Hematopoietic multipotent progenitor cell treated with erythropoietin and hydrocortisone succinate and interleukin-3 and kit ligand, for 6 days (in vitro differentiated cells): ENCODE measurements at regions not wholly inside any gene's neighbourhood (a gene's known extent, or its start where the extent isn't known, plus 50 kb on each side); places are given as distances from the start of the nearest gene placed in this dataset.
A peak's percentile ranks its signal among the peaks of the same experiment; 100 is the strongest.

Experiments used
- DNase-seq: peaks from one replicate; pipeline ENCODE4 v3.0.0-alpha.2; 2015

GRCh38 chr2:58914733-58915505 is 673.8 kb upstream of the FANCL start:
- DNase-seq = no peak

DNA sequence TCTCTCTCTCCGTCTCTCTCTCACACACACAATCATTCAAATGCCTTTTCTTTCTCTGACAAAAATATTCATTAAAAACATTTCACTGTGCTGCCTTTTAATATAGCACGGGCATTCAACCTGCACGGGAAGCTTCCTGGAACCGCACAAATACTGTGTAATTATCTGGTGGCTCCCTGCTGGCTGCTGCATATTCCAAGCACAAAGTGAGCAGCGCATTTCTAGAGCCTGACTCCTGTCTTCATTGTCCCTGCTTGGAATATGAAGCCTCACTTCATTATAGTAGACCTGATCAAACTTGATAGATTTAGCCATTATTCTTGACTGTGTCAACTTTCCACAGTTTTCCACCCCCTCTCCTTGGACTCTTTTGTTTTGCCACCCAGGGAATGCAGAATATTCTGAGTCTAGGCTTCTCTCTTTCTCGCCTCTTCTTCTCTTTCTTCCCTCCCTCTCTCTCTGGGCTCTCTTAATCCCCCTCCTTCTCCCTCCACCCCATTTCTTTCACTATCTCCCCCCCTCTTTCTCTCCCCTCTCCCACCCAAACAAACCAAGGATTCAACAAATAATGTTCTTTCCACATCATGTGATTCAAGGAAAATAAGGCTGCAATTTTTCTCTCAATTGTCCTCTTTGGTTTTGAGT is 672.1 kb upstream of the FANCL start:
- DNase-seq = no peak

DNA sequence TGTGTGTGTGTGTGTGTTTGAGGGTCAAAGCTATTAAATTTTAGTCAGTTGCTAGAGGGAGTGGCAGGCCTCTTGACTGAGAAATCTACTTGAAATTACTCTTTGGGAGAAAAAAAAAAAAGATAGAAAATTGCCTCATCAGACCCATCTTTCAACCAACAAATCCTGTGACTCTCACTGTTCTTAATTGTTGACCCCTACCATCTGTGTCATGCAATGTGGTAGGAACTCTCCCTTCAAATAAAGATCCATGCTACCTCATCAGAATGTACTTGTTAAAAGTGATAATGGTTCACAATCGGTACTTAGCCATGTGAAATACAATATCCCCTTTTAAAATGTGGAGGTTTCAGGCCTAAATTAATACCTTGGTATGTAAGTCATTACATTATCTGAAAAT is 670.8 kb upstream of the FANCL start:
- no peak for DNase-seq

DNA sequence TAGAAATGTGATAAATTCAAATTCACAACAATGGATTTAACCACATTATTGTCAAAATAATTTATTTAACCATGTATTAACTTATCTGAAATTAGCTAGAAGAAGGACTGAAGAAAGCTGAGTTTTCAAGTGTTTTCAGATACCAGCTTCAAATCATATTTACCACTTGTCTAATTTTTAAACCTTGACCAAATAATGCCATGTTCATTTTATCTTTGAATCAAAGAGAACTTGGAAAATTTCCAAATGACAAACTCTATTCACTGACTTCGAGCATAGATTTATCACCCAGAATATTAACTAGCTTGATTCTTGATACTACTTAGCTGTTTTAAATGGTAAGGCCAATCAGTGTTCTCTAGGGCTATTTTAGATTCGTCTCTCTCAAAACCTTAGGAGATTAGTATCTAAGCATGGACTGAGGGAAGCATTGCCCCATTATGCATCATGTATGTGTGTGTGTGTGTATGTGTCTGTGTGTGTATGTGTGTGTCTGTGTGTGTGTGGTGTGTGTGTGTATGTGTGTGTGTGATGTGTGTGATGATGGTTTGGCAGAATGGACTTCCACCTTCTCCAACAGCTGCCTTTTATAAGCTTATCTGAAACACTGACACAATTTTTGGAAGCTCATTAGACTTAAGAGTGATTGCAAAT is 667.5 kb upstream of the FANCL start:
- DNase-seq = no peak

DNA sequence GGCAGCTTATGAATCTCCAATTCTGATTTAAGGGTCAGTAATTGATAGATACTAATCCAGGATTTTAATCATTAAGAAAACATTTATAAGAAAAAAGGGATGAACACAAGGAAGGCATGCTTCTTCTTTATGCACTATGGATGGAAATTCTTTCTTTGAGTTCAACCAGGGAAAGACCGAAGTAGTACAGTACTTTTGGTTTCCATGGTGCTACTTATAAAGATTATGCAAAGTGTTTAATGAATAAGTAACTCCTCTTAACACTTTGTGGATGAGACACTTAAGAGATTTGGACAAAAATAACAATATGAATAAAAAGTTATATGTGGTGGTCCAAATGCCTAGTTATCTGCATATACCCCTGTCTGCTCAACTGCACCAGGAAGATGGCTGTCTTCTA is 666.5 kb upstream of the FANCL start:
- DNase-seq = no peak

GRCh38 chr2:58906081-58906645 is 665.0 kb upstream of the FANCL start:
- no peak for DNase-seq

GRCh38 chr2:58904095-58904494 is 663.0 kb upstream of the FANCL start:
- DNase-seq = no peak

- no peak for DNase-seq
Observed at GRCh38 chr2:58903427-58903826, 662.3 kb upstream of the FANCL start.

DNA sequence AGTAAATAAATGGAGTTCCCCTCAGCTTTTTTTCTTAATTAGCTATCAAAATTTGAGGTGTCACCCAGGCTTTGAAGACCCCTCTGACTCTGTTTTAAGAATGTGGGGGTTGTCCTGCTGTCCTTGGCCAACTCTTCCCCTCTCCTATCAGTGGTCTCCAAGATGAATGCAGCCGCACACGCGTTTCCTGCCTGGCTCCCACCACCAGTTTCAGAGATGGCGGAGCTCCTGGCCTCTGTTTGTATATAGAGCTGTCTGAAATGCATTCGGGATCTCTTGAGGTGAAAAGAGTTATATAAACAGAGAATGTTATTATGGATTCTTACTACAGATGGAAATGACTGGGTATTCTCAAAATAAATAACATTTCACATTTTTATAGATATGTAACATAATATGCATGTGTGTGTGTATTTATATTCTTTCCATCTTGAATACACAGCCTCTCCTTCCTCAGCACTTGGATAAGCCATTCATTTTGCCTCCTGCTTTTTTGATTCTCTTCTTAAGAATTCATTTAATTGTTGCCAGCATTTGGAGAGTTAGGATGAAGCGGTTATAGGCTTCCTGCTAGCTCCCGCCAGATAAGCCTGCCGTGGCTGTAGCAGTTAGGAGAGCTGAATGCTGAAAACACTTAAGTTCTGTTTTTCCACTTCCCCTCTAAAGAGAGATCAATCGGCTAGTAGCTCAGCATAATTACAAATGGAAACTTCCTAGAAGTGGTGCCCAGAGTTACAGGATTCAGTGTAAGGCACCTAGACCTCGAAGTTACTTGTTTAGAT is 659.3 kb upstream of the FANCL start:
- peak; percentile 60 for DNase-seq

GRCh38 chr2:58899692-58900091 is 658.6 kb upstream of the FANCL start:
- DNase-seq = no peak

- DNase-seq = no peak
Observed at GRCh38 chr2:58896638-58897037, 655.5 kb upstream of the FANCL start.

- DNase-seq = no peak
Observed at GRCh38 chr2:58895857-58896256, 654.7 kb upstream of the FANCL start.

DNA sequence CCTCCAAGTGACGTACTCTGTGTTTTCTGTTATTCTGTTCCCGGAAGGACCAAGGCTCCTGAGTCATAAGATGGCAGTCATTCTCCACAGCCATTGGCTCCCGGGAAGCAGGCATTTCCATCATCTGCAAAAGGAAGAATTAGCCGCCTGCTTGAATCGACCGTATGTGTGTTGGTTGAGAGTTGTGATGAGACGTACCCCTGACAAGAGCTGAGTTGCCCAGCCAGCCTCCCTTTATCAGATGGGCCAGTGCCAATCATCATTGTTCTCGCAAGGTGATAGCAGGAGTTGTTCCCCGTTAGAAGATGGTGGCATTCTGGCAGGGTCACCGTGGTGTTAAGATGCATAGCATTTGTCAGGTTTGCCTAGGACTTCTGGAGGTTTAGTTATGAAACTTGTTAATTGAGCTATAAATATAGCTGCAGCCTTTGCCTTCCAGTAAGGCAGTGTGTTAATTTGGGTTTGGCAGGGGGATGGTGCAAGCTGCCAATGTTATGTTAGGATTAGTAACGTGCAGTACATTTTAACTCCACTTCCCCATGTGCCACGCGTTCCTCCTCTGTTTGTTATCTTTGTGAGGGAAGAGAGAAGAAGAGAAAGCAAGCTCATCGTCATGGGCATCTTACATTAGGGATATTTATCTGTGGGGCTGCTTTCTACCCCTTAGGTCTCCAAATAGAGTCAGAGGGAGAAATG is 652.7 kb upstream of the FANCL start:
- no peak for DNase-seq

- DNase-seq = peak; percentile 47
Observed at GRCh38 chr2:58891828-58892377, 650.8 kb upstream of the FANCL start.

DNA sequence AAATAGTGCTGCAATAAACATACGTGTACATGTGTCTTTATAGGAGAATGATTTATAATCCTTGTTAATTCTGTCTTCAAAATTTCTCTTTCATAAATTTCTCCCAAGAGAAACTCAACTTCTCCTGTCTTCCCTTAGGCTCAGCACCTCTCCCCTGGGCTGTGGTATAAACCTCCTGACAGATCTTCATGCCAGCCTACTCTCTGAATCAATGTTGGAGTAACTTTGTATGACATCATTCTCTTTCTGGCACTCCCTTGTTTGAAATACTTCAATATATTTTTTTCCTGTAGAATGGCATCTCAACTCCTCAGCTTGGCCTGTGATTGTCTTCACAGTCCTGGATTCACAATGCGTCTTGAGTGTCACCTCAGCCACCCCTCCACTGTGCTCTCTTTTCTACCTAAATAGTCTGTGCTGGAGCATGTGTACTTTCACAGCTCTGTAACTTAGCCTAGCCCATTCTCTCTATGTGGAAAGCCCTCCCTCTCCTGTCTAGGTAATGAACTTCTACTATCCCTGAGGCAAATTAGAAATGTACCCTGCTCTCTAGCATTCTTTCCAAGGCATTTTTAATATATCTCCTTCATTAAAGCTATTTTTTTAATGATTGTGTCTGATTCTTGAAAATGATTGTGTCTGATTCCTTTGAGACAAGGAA is 649.9 kb upstream of the FANCL start:
- peak; percentile 10 for DNase-seq

DNA sequence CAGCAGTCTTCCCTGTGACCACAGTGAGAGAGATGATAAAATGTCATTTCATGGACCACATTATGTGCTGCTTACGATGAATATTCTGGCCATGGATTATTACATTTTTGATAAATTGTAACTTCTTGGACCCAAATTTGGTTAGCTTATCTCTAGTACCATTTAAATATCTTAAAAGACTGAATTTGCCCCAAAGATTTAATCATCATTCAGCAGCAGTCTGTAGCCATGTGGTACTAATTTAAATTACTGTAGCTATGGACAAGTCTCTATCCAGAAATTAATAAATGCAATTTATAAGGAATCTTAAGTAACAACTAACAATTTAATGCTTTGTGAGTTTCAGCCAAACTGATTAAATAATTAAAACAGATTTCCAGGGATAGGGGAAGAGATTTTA is 644.9 kb upstream of the FANCL start:
- DNase-seq = no peak

- DNase-seq = no peak
Observed at GRCh38 chr2:58879834-58880233, 638.7 kb upstream of the FANCL start.

- no peak for DNase-seq
Observed at GRCh38 chr2:58878778-58879177, 637.7 kb upstream of the FANCL start.

DNA sequence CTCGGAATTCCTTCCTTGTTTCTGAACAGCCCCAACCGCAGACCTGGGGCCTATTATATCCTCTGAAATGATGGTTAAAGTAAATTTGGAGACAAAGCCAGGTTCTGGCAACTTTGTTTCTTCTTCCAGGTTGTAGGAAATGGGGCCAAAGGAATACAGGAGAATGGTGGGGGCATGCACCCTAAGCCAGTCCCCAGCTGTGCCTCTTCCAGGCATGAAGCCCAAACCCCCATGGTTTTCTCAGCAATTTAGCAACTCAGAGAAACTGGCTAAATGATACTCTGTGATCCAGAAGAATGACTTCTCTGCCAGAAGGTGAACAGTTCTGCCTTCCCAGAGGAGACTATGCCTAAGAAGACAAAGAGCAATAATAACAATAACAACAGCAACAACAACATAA is 635.0 kb upstream of the FANCL start:
- DNase-seq = no peak

GRCh38 chr2:58875436-58875835 is 634.3 kb upstream of the FANCL start:
- DNase-seq = no peak

GRCh38 chr2:58871469-58872142 is 630.5 kb upstream of the FANCL start:
- DNase-seq = peak; percentile 39
